HG03196 (cell line): ENCODE measurements at regions not wholly inside any gene's neighbourhood (a gene's known extent, or its start where the extent isn't known, plus 50 kb on each side); places are given as distances from the start of the nearest gene placed in this dataset.

ENCODE experiments used
- ATAC-seq: cut with Tn5 transposase; IDR thresholded peaks from one replicate; pipeline ENCODE4 v1.9.1; 2021; ENCODE audit not compliant: unreplicated experiment

DNA sequence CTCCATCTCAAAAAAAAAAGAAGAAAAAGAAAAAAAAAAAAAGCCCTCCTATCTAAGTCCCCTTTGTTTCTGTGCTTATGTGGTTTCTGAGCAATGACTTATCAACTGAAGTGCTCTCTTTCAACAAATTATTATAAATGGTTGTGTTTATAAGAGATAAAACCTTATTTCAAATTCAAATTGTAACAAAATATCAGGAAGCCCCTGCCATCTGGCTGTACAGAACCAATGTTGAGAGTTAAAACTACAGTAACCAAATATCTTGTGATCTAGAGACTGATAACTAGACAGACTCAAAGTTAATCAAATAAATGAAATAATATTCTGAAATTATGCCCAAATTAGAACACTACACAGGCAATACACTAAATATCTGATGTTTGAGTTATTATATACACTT is 143.0 kb upstream of the CPNE8 start:
- no peak for ATAC-seq

GRCh38 chr12:39047539-39048262 is 142.3 kb upstream of the CPNE8 start:
- no peak for ATAC-seq

DNA sequence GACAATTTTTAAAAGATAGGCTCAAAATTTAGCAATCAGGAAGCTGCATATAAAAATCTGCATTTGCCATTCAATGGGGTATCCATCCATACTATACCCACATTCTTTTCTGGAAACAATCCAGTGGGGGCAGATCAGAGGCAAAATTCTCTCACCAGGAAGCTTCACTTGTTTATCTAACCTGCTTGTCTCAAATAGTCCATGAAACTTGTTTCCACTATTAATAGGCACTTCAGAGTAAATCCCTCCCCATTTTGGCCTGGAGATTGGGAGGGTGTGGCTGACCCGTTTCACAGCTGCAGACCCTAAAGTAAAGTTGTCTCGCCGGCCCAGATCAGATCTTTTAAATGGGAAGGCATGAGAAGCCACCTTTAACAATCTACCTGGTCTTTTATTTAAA is 139.4 kb upstream of the CPNE8 start:
- no peak for ATAC-seq

- ATAC-seq = no peak
Measured at GRCh38 chr12:39043424-39043822, 138.0 kb upstream of the CPNE8 start.

DNA sequence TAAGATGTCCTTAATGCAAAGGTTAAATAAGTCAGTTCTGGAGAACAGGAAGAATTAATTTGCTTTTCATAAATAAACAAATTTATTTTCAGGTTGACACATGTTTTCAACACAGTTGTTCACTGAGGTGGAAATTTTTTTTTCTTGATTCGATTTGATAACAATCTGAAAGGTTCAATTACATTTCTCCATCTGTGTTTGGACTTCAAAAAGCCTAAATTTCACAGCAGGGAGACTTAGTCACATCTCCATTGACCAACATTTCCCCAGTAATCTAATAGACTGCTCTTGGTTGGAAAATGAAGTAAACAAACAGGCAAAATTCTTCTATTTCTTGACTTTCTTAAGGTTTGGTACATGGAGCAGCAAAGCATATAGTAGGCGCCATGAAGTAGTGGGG is 134.9 kb upstream of the CPNE8 start:
- ATAC-seq = no peak

GRCh38 chr12:39037115-39037514 is 131.7 kb upstream of the CPNE8 start:
- ATAC-seq = no peak

GRCh38 chr12:39036105-39036504 is 130.7 kb upstream of the CPNE8 start:
- ATAC-seq = no peak

GRCh38 chr12:39033782-39034181 is 128.4 kb upstream of the CPNE8 start:
- no peak for ATAC-seq

DNA sequence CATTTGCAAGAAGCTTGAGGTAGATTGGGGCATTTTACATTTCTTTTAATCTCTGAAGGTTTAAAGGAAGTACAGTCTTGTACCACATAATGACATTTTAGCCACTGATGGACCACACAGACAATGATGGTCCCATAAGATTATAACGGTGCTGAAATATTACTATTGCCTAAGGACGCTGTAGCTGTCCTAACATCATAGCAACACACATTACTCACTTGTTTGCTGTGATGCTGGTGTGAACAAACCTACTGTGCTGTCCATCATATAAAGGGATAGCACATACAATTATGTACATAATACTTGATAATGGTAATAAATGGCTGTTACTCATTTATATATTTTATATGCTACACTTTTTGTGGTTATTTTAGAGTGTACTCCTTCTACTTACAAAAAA is 127.1 kb upstream of the CPNE8 start:
- no peak for ATAC-seq

GRCh38 chr12:39032034-39032433 is 126.6 kb upstream of the CPNE8 start:
- ATAC-seq = no peak

- no peak for ATAC-seq
Measured at GRCh38 chr12:39028382-39028781, 123.0 kb upstream of the CPNE8 start.

GRCh38 chr12:39012870-39013269 is 107.5 kb upstream of the CPNE8 start:
- no peak for ATAC-seq

GRCh38 chr12:39011166-39011565 is 105.8 kb upstream of the CPNE8 start:
- no peak for ATAC-seq

DNA sequence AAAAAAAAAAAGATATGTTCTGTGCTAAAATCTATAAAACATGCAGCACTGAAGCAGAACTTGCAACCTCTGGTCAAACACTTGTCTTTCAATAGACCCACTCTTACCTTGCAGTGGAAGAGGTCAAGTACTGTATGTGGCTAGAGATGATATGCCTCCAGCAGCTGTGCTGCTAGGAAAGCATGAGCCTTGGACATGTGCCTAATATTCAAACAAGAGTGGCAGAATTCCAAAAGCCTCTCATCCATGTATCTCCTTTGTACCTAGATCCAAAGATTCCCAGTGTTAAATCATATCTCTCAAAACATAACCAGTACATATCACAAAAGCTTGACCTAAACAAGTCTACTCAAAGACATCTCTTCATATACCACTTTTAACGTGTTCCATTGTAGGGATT is 105.0 kb upstream of the CPNE8 start:
- no peak for ATAC-seq

- no peak for ATAC-seq
Measured at GRCh38 chr12:39007619-39008018, 102.2 kb upstream of the CPNE8 start.

- no peak for ATAC-seq
Measured at GRCh38 chr12:39006286-39006685, 100.9 kb upstream of the CPNE8 start.

- ATAC-seq = no peak
Measured at GRCh38 chr12:39005671-39006070, 100.3 kb upstream of the CPNE8 start.

GRCh38 chr12:39003541-39004155 is 98.3 kb upstream of the CPNE8 start:
- no peak for ATAC-seq

DNA sequence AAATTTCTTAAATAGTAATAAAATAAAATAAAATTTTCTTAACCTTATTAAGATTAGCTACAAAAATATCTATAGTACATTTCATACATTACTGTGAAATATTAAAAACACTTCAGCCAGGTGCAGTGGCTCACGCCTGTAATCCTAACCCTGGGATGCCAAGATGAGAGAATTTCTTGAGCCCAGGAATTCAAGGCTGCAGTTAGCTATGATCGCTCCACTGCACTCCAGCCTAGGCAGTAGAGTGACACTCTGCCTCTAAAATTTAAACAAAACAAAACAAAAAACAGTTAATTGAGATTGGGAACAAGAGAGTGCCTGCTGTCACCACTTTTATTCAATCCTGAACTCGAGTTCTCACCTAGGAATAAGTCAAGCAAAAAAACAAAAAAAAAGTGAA is 95.0 kb upstream of the CPNE8 start:
- no peak for ATAC-seq

GRCh38 chr12:38998887-38999482 is 93.6 kb upstream of the CPNE8 start:
- ATAC-seq = no peak

DNA sequence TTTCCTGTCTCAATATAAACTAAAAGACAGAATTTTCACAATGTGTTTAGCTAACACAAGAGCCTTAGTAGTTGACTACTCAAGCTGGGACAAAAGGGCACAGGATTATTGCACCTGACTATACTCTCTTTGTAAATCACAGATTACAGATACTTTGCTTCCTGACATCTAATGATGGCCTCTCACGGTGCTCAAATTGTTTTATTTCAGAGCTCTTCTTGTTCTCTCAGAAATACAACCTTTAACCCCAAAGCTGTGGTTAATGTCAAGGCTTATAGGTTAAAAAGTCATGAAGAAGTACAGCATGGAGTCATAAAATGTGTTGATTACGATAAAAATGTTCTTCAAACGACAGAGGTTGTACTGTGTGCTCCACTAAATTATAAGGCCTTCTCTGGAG is 89.9 kb upstream of the CPNE8 start:
- no peak for ATAC-seq

DNA sequence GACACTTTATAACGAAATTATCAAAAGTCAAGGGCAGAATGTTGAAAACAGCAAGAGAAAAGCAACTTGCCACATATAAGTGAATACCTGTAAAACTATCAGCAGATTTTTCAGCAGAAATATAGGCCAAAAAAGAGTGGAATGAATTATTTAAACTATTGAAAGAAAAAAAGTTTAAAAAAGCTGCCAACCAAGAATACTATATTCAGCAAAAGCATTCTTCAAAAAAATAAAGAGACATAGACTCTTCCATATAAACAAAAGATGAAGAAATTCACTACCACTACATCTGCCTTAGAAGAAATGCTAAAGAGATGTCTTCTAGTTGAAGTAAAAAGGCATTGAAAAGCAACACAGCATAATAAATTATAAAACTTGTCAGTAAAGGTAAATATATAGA is 80.6 kb upstream of the CPNE8 start:
- no peak for ATAC-seq

GRCh38 chr12:38984388-38984787 is 79.0 kb upstream of the CPNE8 start:
- ATAC-seq = no peak
